EH (cell line): ENCODE measurements at regions not wholly inside any gene's neighbourhood (a gene's known extent, or its start where the extent isn't known, plus 50 kb on each side); places are given as distances from the start of the nearest gene placed in this dataset.
A peak's percentile ranks its signal among the peaks of the same experiment; 100 is the strongest.
"Not testable (repeated sequence)": the region's sequence is repeated elsewhere in the genome, so short reads cannot be mapped to it uniquely, and the experiment has no call there.

Experiments
- DNase-seq: peaks from one replicate; pipeline ENCODE4 v3.0.0-alpha.2; 2015; ENCODE audit warnings: low read depth

GRCh38 chr6:71056656-71057055 lies 99.8 kb upstream of the B3GAT2 start:
- DNase-seq: no peak

GRCh38 chr6:71066153-71066552 lies 109.3 kb upstream of the B3GAT2 start:
- DNase-seq: no peak

- DNase-seq: no peak
Measured at GRCh38 chr6:71067816-71068215, 111.0 kb upstream of the B3GAT2 start.

GRCh38 chr6:71072508-71072907 lies 115.6 kb upstream of the B3GAT2 start:
- no peak for DNase-seq

- no peak for DNase-seq
Measured at GRCh38 chr6:71077655-71078054, 120.8 kb upstream of the B3GAT2 start.

- peak; percentile 29 for DNase-seq
Measured at GRCh38 chr6:71079677-71080076, 122.8 kb upstream of the B3GAT2 start.

GRCh38 chr6:71080133-71080532 lies 123.3 kb upstream of the B3GAT2 start:
- no peak for DNase-seq

- peak; percentile 41 for DNase-seq
Measured at GRCh38 chr6:71080826-71081225, 124.0 kb upstream of the B3GAT2 start.

- peak; percentile 26 for DNase-seq
Measured at GRCh38 chr6:71082033-71082650, 125.3 kb upstream of the B3GAT2 start.

- no peak for DNase-seq
Measured at GRCh38 chr6:71083308-71083820, 126.5 kb upstream of the B3GAT2 start.

- DNase-seq: no peak
Measured at GRCh38 chr6:71088166-71088565, 131.3 kb upstream of the B3GAT2 start.

GRCh38 chr6:71090217-71090616 lies 133.4 kb upstream of the B3GAT2 start:
- DNase-seq: no peak

GRCh38 chr6:71091167-71091566 lies 134.3 kb upstream of the B3GAT2 start:
- no peak for DNase-seq

- no peak for DNase-seq
Measured at GRCh38 chr6:71091956-71092355, 135.1 kb upstream of the B3GAT2 start.

- not testable (repeated sequence) for DNase-seq
Measured at GRCh38 chr6:71097264-71097663, 140.4 kb upstream of the B3GAT2 start.

- DNase-seq: no peak
Measured at GRCh38 chr6:71099649-71100048, 142.8 kb upstream of the B3GAT2 start.

GRCh38 chr6:71103130-71103529 lies 146.3 kb upstream of the B3GAT2 start:
- DNase-seq: no peak

GRCh38 chr6:71103641-71104040 lies 146.8 kb upstream of the B3GAT2 start:
- no peak for DNase-seq

- DNase-seq: no peak
Measured at GRCh38 chr6:71106276-71106675, 149.4 kb upstream of the B3GAT2 start.

GRCh38 chr6:71107911-71108420 lies 151.1 kb upstream of the B3GAT2 start:
- peak; percentile 70 for DNase-seq

- DNase-seq: no peak
Measured at GRCh38 chr6:71114544-71114943, 157.7 kb upstream of the B3GAT2 start.

GRCh38 chr6:71114986-71115385 lies 158.1 kb upstream of the B3GAT2 start:
- no peak for DNase-seq

- DNase-seq: no peak
Measured at GRCh38 chr6:71119560-71119959, 162.7 kb upstream of the B3GAT2 start.

GRCh38 chr6:71123051-71123450 lies 165.6 kb upstream of the OGFRL1 start:
- peak; percentile 33 for DNase-seq
